ENCODE measurements at regions not wholly inside any gene's neighbourhood (a gene's known extent, or its start where the extent isn't known, plus 50 kb on each side); places are given as distances from the start of the nearest gene placed in this dataset.

- no peak for ATAC-seq (ENCODE audit: insufficient read depth, low FRiP score)
- Histone ChIP-seq H3K27me3 (ENCODE audit: control insufficient read depth in 3 of 3, insufficient read depth in 3 of 3, low read length in 2 of 3) (no peaks in the 10 kb centered on the region), H3K4me1 (ENCODE audit: control insufficient read depth in 5 of 5, insufficient read depth in 5 of 5, low read length in 5 of 5) (peaks cover 0 to 7% (median 4%) of the 10 kb centered on the region in 5 donors), H3K4me3 (no peak overlapping the region), H3K27ac (ENCODE audit: low read depth in 1 of 2, low read length in 1 of 2) (no peak overlapping the region), H3K36me3 (ENCODE audit: control insufficient read depth in 4 of 4, insufficient read depth in 4 of 4, low read length in 4 of 4) (no peaks in the 10 kb centered on the region), H3K9me3 (ENCODE audit: control insufficient read depth in 4 of 4, insufficient read depth in 3 of 4, low read length in 3 of 4) (no peaks in the 10 kb centered on the region), H3K9ac (ENCODE audit: insufficient read depth in 1 of 2, low read length in 2 of 2) (no peak overlapping the region)
- 91 to 94% methylated on average over 2 of the region's 2 CpGs for WGBS, 2 donors
- TF ChIP-seq CTCF (IDR thresholded peaks at IDR 0.05; ENCODE audit: control extremely low read depth, extremely low read depth) = no peak
- DNase-seq = no peak
These were observed 350.7 kb upstream of the ZMIZ1 start for GRCh38 chr10:78718032-78718572.

GRCh38 chr10:78719276-78719675 lies 349.5 kb upstream of the ZMIZ1 start:
- peaks cover 0 to 7% (median 0%) of the 10 kb centered on the region in 5 donors for H3K4me1 ChIP-seq (ENCODE audit: control insufficient read depth in 5 of 5, insufficient read depth in 5 of 5, low read length in 5 of 5)
- no peak for ATAC-seq (ENCODE audit: insufficient read depth, low FRiP score)

GRCh38 chr10:78720091-78720490 lies 348.7 kb upstream of the ZMIZ1 start:
- peaks cover 0 to 7% (median 0%) of the 10 kb centered on the region in 5 donors for H3K4me1 ChIP-seq (ENCODE audit: control insufficient read depth in 5 of 5, insufficient read depth in 5 of 5, low read length in 5 of 5)
- no peaks in the 10 kb centered on the region for H3K9me3 ChIP-seq (ENCODE audit: control insufficient read depth in 4 of 4, insufficient read depth in 3 of 4, low read length in 3 of 4)
- DNase-seq (no peak), ATAC-seq (ENCODE audit: insufficient read depth, low FRiP score) (no peak)
- 72 to 90% methylated on average over 6 of the region's 6 CpGs for WGBS, 2 donors
- no peaks in the 10 kb centered on the region for H3K27me3 ChIP-seq (ENCODE audit: control insufficient read depth in 3 of 3, insufficient read depth in 3 of 3, low read length in 2 of 3)
- no peak overlapping the region for H3K4me3 ChIP-seq
- H3K9ac ChIP-seq (ENCODE audit: insufficient read depth in 1 of 2, low read length in 2 of 2) = no peak overlapping the region
- H3K36me3 ChIP-seq (ENCODE audit: control insufficient read depth in 4 of 4, insufficient read depth in 4 of 4, low read length in 4 of 4) = no peaks in the 10 kb centered on the region
- no peak for TF ChIP-seq CTCF (IDR thresholded peaks at IDR 0.05; ENCODE audit: control extremely low read depth, extremely low read depth)
- no peak overlapping the region for H3K27ac ChIP-seq (ENCODE audit: low read depth in 1 of 2, low read length in 1 of 2)

More at GRCh38 chr10:78719276-78719675, 349.5 kb upstream of the ZMIZ1 start:
- Histone ChIP-seq H3K27me3 (ENCODE audit: control insufficient read depth in 3 of 3, insufficient read depth in 3 of 3, low read length in 2 of 3) (no peaks in the 10 kb centered on the region), H3K9me3 (ENCODE audit: control insufficient read depth in 4 of 4, insufficient read depth in 3 of 4, low read length in 3 of 4) (no peaks in the 10 kb centered on the region), H3K27ac (ENCODE audit: low read depth in 1 of 2, low read length in 1 of 2) (no peak overlapping the region), H3K36me3 (ENCODE audit: control insufficient read depth in 4 of 4, insufficient read depth in 4 of 4, low read length in 4 of 4) (no peaks in the 10 kb centered on the region), H3K9ac (ENCODE audit: insufficient read depth in 1 of 2, low read length in 2 of 2) (no peak overlapping the region), H3K4me3 (no peak overlapping the region)
- WGBS, 2 donors = 86 to 89% methylated on average over 10 of the region's 10 CpGs
- no peak for DNase-seq
- no peak for TF ChIP-seq CTCF (IDR thresholded peaks at IDR 0.05; ENCODE audit: control extremely low read depth, extremely low read depth)

GRCh38 chr10:78721231-78721630 lies 347.5 kb upstream of the ZMIZ1 start:
- ATAC-seq (ENCODE audit: insufficient read depth, low FRiP score) (no peak), DNase-seq (no peak)
- no peak for TF ChIP-seq CTCF (IDR thresholded peaks at IDR 0.05; ENCODE audit: control extremely low read depth, extremely low read depth)
- Histone ChIP-seq H3K4me3 (no peak overlapping the region), H3K27ac (ENCODE audit: low read depth in 1 of 2, low read length in 1 of 2) (no peak overlapping the region), H3K27me3 (ENCODE audit: control insufficient read depth in 3 of 3, insufficient read depth in 3 of 3, low read length in 2 of 3) (no peaks in the 10 kb centered on the region), H3K9me3 (ENCODE audit: control insufficient read depth in 4 of 4, insufficient read depth in 3 of 4, low read length in 3 of 4) (no peaks in the 10 kb centered on the region), H3K36me3 (ENCODE audit: control insufficient read depth in 4 of 4, insufficient read depth in 4 of 4, low read length in 4 of 4) (no peaks in the 10 kb centered on the region), H3K4me1 (ENCODE audit: control insufficient read depth in 5 of 5, insufficient read depth in 5 of 5, low read length in 5 of 5) (peaks cover 0 to 6% (median 0%) of the 10 kb centered on the region in 5 donors), H3K9ac (ENCODE audit: insufficient read depth in 1 of 2, low read length in 2 of 2) (no peak overlapping the region)
- 92 to 96% methylated on average over 1 of the region's 1 CpG for WGBS, 2 donors

Data from lung (tissue), 11 donors.